GM23338 (cell line): ENCODE measurements at regions not wholly inside any gene's neighbourhood (a gene's known extent, or its start where the extent isn't known, plus 50 kb on each side); places are given as distances from the start of the nearest gene placed in this dataset.

Experiments used
- ATAC-seq: fragments of 200-7000 bp; cut with Tn5 transposase; 3 replicates; pipeline ENCODE4 v1.9.1; 2020
- DNase-seq: peaks from one replicate; pipeline ENCODE4 v3.0.0-alpha.2; 2015; ENCODE audit warnings: low spot score
- H2AFZ ChIP-seq: fragments of 200-600 bp; sonication (generic); 2 replicates; pipeline ENCODE4 v1.8.0; 2016; ENCODE audit warnings: antibody characterized with exemption, mild to moderate bottlenecking, moderate library complexity
- H3F3A ChIP-seq: fragments of 200-600 bp; sonication (generic); replicated peaks from 2 replicates; pipeline ENCODE4 v1.8.0; 2017; ENCODE audit warnings: antibody characterized with exemption, mixed run types, low read depth
- H3K27ac ChIP-seq: fragments of 200-600 bp; sonication (generic); 2 replicates; pipeline ENCODE4 v1.6.1; 2016; ENCODE audit warnings: low read depth
- H3K27me3 ChIP-seq: fragments of 200-600 bp; sonication (generic); 2 replicates; pipeline ENCODE4 v1.8.0; 2016; ENCODE audit warnings: mild to moderate bottlenecking, mixed run types, moderate library complexity; ENCODE audit not compliant: insufficient read depth
- H3K36me3 ChIP-seq: fragments of 200-600 bp; sonication (generic); 2 replicates; pipeline ENCODE4 v1.8.0; 2016; ENCODE audit warnings: mild to moderate bottlenecking; ENCODE audit not compliant: insufficient read depth
- H3K4me1 ChIP-seq: fragments of 200-600 bp; sonication (generic); 2 replicates; pipeline ENCODE4 v1.8.0; 2016; ENCODE audit warnings: mild to moderate bottlenecking, moderate library complexity; ENCODE audit not compliant: insufficient read depth
- H3K4me2 ChIP-seq: fragments of 200-600 bp; sonication (generic); 2 replicates; pipeline ENCODE4 v1.7.1; 2017; ENCODE audit warnings: mixed run types
- H3K4me3 ChIP-seq: fragments of 200-600 bp; sonication (generic); 2 replicates; pipeline ENCODE4 v1.6.1; 2016; ENCODE audit warnings: mixed run types
- H3K79me2 ChIP-seq: fragments of 200-600 bp; sonication (generic); replicated peaks from 2 replicates; pipeline ENCODE4 v1.8.0; 2017; ENCODE audit warnings: mild to moderate bottlenecking; ENCODE audit not compliant: insufficient read depth
- H3K9me2 ChIP-seq: fragments of 200-600 bp; sonication (generic); 2 replicates; pipeline ENCODE4 v1.8.0; 2017; ENCODE audit not compliant: insufficient read depth
- H4K20me1 ChIP-seq: fragments of 200-600 bp; sonication (generic); replicated peaks from 2 replicates; pipeline ENCODE4 v1.8.0; 2017; ENCODE audit warnings: mild to moderate bottlenecking; ENCODE audit not compliant: insufficient read depth
- H3K27ac Mint-ChIP-seq: 2 replicates; pipeline ENCODE4 v1.8.0; 2020; ENCODE audit warnings: inconsistent platforms, mild to moderate bottlenecking, moderate library complexity, mixed read lengths
- H3K27me3 Mint-ChIP-seq: 3 replicates; pipeline ENCODE4 v1.8.0; 2022; ENCODE audit warnings: low read depth, mild to moderate bottlenecking, moderate library complexity, mixed read lengths, inconsistent platforms; ENCODE audit not compliant: insufficient read depth, poor library complexity
- H3K36me3 Mint-ChIP-seq: 3 replicates; pipeline ENCODE4 v1.8.0; 2021; ENCODE audit warnings: low read depth, mild to moderate bottlenecking, inconsistent platforms, moderate library complexity, mixed read lengths
- H3K4me1 Mint-ChIP-seq: 3 replicates; pipeline ENCODE4 v1.8.0; 2020; ENCODE audit warnings: mild to moderate bottlenecking, inconsistent platforms, mixed read lengths
- H3K4me3 Mint-ChIP-seq: 3 replicates; pipeline ENCODE4 v1.8.0; 2021; ENCODE audit warnings: moderate library complexity, mild to moderate bottlenecking, inconsistent platforms, mixed read lengths
- H3K9me3 Mint-ChIP-seq: 3 replicates; pipeline ENCODE4 v1.8.0; 2020; ENCODE audit warnings: moderate library complexity, mild to moderate bottlenecking, inconsistent platforms, mixed read lengths
- CREB1 ChIP-seq: fragments of 250-450 bp; sonication (Bioruptor Pico); IDR thresholded peaks from 2 replicates; pipeline ENCODE4 v1.5.0; 2020; ENCODE audit warnings: low read depth, mild to moderate bottlenecking, moderate library complexity
- EZH2phosphoT487 ChIP-seq: fragments of 200-600 bp; sonication (generic); IDR thresholded peaks from one replicate; pipeline ENCODE4 v1.8.1; 2018; ENCODE audit warnings: antibody characterized with exemption; ENCODE audit not compliant: unreplicated experiment
- JUNB ChIP-seq: IDR thresholded peaks from one replicate; pipeline ENCODE4 v1.6.1; 2016; ENCODE audit warnings: antibody characterized with exemption; ENCODE audit not compliant: unreplicated experiment
- NANOG ChIP-seq: IDR thresholded peaks from 2 replicates; pipeline ENCODE4 v1.6.1; 2016; ENCODE audit warnings: antibody characterized with exemption, borderline replicate concordance
- POLR2AphosphoS5 ChIP-seq: IDR thresholded peaks from 2 replicates; pipeline ENCODE4 v1.6.1; 2016; ENCODE audit warnings: antibody characterized with exemption, low read depth
- STAT1 ChIP-seq: IDR thresholded peaks from one replicate; pipeline ENCODE4 v1.6.1; 2016; ENCODE audit warnings: antibody characterized with exemption; ENCODE audit not compliant: unreplicated experiment
- ZNF331 ChIP-seq: fragments of 250-450 bp; sonication (Bioruptor Pico); IDR thresholded peaks from 2 replicates; pipeline ENCODE4 v1.5.0; 2020; ENCODE audit warnings: low read depth, mild to moderate bottlenecking, moderate library complexity
- TF ChIP-seq, protein P1 (sequence below), 2 experiments: fragments of 200-600 bp in 1 of 2; sonication (generic) in 1 of 2; conservative IDR thresholded peaks; 2 replicates each; pipeline versions ENCODE4 v1.5.1 to v1.6.1; 2016 to 2017; ENCODE audit warnings: antibody characterized with exemption in 2 of 2, low read depth in 2 of 2, mild to moderate bottlenecking in 2 of 2, moderate library complexity in 1 of 2
- TF ChIP-seq, protein P2 (sequence below): IDR thresholded peaks from 2 replicates; pipeline ENCODE4 v1.6.1; 2016; ENCODE audit warnings: antibody characterized with exemption
- TF ChIP-seq, protein P3 (sequence below): IDR thresholded peaks from one replicate; pipeline ENCODE4 v1.6.1; 2018; ENCODE audit warnings: antibody characterized with exemption; ENCODE audit not compliant: unreplicated experiment

DNA sequence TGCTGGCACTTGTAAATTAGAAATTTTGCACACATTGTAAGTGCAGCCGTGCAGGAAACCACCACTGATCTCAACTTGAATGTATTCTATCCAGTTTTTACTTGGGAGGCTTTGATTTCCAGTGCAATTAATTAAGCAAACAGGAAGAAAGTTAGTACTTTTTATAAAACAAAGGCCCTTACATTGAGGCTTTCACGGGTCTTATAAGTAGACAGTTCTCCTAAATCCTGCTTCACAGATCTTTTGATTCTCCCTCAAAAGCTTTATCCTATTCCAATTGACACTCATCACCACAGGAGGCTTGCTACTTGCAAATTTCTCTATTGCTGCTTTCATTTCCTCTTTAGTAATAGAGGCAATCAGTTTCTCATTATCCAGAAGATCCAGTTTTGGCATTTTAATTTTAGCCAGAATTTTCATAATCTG, 90.1 kb downstream of the ERCC5 start:
- Histone ChIP-seq H3K4me3 (no peak overlapping the region), H3K9me2 (no peaks in the 10 kb centered on the region), H3K79me2 (no peaks in the 10 kb centered on the region), H3F3A (no peaks in the 10 kb centered on the region), H4K20me1 (no peaks in the 10 kb centered on the region), H3K4me2 (no peak overlapping the region), H3K4me1 (0 out of 2 replicates have a peak, but pooled peaks cover 4% of the 10 kb centered on the region), H2AFZ (no peak overlapping the region), H3K27ac (no peak overlapping the region), H3K36me3 (no peaks in the 10 kb centered on the region), H3K27me3 (no peaks in the 10 kb centered on the region)
- Mint-ChIP-seq H3K4me3 (no peak overlapping the region), H3K36me3 (no peaks in the 10 kb centered on the region), H3K9me3 (peaks cover 3% of the 10 kb centered on the region; the same call in 1 of the 3 replicates), H3K27me3 (peaks cover 5% of the 10 kb centered on the region), H3K27ac (no peak overlapping the region), H3K4me1 (peaks cover 4% of the 10 kb centered on the region; the same call in 2 of the 3 replicates)
- ATAC-seq (no peak), DNase-seq (no peak)
- TF ChIP-seq STAT1 (no peak), EZH2phosphoT487 (no peak), CREB1 (CRISPR knock-in tag) (no peak), NANOG (no peak), ZNF331 (no peak), POLR2AphosphoS5 (no peak)
- TF ChIP-seq, protein P1, sequence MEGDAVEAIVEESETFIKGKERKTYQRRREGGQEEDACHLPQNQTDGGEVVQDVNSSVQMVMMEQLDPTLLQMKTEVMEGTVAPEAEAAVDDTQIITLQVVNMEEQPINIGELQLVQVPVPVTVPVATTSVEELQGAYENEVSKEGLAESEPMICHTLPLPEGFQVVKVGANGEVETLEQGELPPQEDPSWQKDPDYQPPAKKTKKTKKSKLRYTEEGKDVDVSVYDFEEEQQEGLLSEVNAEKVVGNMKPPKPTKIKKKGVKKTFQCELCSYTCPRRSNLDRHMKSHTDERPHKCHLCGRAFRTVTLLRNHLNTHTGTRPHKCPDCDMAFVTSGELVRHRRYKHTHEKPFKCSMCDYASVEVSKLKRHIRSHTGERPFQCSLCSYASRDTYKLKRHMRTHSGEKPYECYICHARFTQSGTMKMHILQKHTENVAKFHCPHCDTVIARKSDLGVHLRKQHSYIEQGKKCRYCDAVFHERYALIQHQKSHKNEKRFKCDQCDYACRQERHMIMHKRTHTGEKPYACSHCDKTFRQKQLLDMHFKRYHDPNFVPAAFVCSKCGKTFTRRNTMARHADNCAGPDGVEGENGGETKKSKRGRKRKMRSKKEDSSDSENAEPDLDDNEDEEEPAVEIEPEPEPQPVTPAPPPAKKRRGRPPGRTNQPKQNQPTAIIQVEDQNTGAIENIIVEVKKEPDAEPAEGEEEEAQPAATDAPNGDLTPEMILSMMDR (conservative IDR thresholded peaks at IDR 0.05; ENCODE audit: low read depth in 2 of 2) = no peak
- TF ChIP-seq, protein P2, sequence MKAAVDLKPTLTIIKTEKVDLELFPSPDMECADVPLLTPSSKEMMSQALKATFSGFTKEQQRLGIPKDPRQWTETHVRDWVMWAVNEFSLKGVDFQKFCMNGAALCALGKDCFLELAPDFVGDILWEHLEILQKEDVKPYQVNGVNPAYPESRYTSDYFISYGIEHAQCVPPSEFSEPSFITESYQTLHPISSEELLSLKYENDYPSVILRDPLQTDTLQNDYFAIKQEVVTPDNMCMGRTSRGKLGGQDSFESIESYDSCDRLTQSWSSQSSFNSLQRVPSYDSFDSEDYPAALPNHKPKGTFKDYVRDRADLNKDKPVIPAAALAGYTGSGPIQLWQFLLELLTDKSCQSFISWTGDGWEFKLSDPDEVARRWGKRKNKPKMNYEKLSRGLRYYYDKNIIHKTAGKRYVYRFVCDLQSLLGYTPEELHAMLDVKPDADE = no peak
- TF ChIP-seq, protein P3, sequence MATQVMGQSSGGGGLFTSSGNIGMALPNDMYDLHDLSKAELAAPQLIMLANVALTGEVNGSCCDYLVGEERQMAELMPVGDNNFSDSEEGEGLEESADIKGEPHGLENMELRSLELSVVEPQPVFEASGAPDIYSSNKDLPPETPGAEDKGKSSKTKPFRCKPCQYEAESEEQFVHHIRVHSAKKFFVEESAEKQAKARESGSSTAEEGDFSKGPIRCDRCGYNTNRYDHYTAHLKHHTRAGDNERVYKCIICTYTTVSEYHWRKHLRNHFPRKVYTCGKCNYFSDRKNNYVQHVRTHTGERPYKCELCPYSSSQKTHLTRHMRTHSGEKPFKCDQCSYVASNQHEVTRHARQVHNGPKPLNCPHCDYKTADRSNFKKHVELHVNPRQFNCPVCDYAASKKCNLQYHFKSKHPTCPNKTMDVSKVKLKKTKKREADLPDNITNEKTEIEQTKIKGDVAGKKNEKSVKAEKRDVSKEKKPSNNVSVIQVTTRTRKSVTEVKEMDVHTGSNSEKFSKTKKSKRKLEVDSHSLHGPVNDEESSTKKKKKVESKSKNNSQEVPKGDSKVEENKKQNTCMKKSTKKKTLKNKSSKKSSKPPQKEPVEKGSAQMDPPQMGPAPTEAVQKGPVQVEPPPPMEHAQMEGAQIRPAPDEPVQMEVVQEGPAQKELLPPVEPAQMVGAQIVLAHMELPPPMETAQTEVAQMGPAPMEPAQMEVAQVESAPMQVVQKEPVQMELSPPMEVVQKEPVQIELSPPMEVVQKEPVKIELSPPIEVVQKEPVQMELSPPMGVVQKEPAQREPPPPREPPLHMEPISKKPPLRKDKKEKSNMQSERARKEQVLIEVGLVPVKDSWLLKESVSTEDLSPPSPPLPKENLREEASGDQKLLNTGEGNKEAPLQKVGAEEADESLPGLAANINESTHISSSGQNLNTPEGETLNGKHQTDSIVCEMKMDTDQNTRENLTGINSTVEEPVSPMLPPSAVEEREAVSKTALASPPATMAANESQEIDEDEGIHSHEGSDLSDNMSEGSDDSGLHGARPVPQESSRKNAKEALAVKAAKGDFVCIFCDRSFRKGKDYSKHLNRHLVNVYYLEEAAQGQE = no peak

DNA sequence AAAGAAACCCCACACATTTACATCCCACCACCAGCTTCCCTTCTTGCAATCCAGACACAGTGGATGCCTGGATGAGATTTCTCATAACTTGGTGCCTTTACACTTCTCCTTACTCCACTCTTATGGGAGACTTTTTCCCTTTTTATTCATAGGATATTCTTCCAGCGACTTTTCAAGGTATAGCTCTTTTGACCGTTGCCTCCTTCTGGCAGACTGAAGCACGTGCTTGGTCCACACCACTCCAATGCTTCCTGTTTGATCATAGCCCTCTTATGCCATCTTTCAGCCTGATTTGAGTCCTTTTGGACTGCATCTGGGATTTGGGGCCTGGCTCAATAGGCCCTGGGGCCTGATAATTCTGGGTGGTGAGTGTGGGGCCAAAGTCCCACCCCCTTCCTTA, 87.7 kb downstream of the ERCC5 start:
- ATAC-seq (no peak), DNase-seq (no peak)
- Histone ChIP-seq H3K4me2 (no peak overlapping the region), H3K27me3 (no peaks in the 10 kb centered on the region), H3K9me2 (no peaks in the 10 kb centered on the region), H4K20me1 (no peaks in the 10 kb centered on the region), H2AFZ (0 out of 2 replicates have a peak overlapping the region, but pooled peaks have one; percentile 38), H3K27ac (no peak overlapping the region), H3K4me3 (no peak overlapping the region), H3K36me3 (no peaks in the 10 kb centered on the region), H3F3A (no peaks in the 10 kb centered on the region), H3K4me1 (0 out of 2 replicates have a peak, but pooled peaks cover 4% of the 10 kb centered on the region), H3K79me2 (no peaks in the 10 kb centered on the region)
- Mint-ChIP-seq H3K9me3 (no peaks in the 10 kb centered on the region), H3K4me1 (peaks cover 4% of the 10 kb centered on the region; the same call in 2 of the 3 replicates), H3K4me3 (no peak overlapping the region), H3K36me3 (no peaks in the 10 kb centered on the region), H3K27ac (no peak overlapping the region), H3K27me3 (peaks cover 4% of the 10 kb centered on the region)
- TF ChIP-seq, protein P1 (conservative IDR thresholded peaks at IDR 0.05; ENCODE audit: low read depth in 2 of 2) = peak; percentile 28 to 31
- TF ChIP-seq JUNB = no peak
